ENCODE measurements at regions not wholly inside any gene's neighbourhood (a gene's known extent, or its start where the extent isn't known, plus 50 kb on each side); places are given as distances from the start of the nearest gene placed in this dataset.
"Not testable (repeated sequence)": the region's sequence is repeated elsewhere in the genome, so short reads cannot be mapped to it uniquely, and the experiment has no call there.

GRCh38 chr10:27335246-27335645 is 94.6 kb upstream of the ACBD5 start:
- not testable (repeated sequence) for DNase-seq

- no peak for DNase-seq
Observed at GRCh38 chr10:27330074-27330473, 89.5 kb upstream of the ACBD5 start.

GRCh38 chr10:27328946-27329345 is 88.3 kb upstream of the ACBD5 start:
- no peak for DNase-seq

- DNase-seq: not testable (repeated sequence)
Observed at GRCh38 chr10:27326748-27327147, 86.2 kb upstream of the ACBD5 start.

GRCh38 chr10:27319752-27320431 is 79.3 kb upstream of the ACBD5 start:
- peak in 1 of 2 experiments; percentile 3 for DNase-seq

GRCh38 chr10:27319139-27319538 is 78.5 kb upstream of the ACBD5 start:
- DNase-seq: not testable (repeated sequence)

GRCh38 chr10:27315082-27315481 is 74.5 kb upstream of the ACBD5 start:
- DNase-seq: not testable (repeated sequence)

- DNase-seq: not testable (repeated sequence)
Observed at GRCh38 chr10:27313586-27313985, 73.0 kb upstream of the ACBD5 start.

GRCh38 chr10:27312854-27313253 is 72.3 kb upstream of the ACBD5 start:
- no peak for DNase-seq

- DNase-seq: not testable (repeated sequence)
Observed at GRCh38 chr10:27311809-27312208, 71.2 kb upstream of the ACBD5 start.

- DNase-seq: not testable (repeated sequence)
Observed at GRCh38 chr10:27298522-27298850, 57.9 kb upstream of the ACBD5 start.

- DNase-seq: no peak
Observed at GRCh38 chr10:27297844-27298521, 57.4 kb upstream of the ACBD5 start.

GRCh38 chr10:27296285-27296684 is 55.7 kb upstream of the ACBD5 start:
- DNase-seq: not testable (repeated sequence)

GRCh38 chr10:27291253-27291895 is 50.8 kb upstream of the ACBD5 start:
- not testable (repeated sequence) for DNase-seq

Data from NCI-H526 (cell line).